GM12878 (cell line): ENCODE measurements at regions not wholly inside any gene's neighbourhood (a gene's known extent, or its start where the extent isn't known, plus 50 kb on each side); places are given as distances from the start of the nearest gene placed in this dataset.

ENCODE experiments used
- ATAC-seq: fragments of 200-7000 bp; cut with Tn5 transposase; 3 replicates; pipeline ENCODE4 v1.9.1; 2020; ENCODE audit warnings: mild to moderate bottlenecking, moderate library complexity
- BruUV-seq: library from RNA; stranded (reverse); fragments of 400-500 nt; replicated peaks from 2 replicates; lab custom pipeline; 2021; lab: Mats Ljungman, UMichigan
- CTCF ChIA-PET: fragments of 300-600 bp; sonication (Branson Sonifier 250); formaldehyde crosslinking; extraction: SDS; loops from one replicate; lab custom pipeline; 2021; ENCODE audit warnings: inconsistent platforms; lab: Yijun Ruan, JAX
- POLR2A ChIA-PET: fragments of 350-600 bp; formaldehyde crosslinking; extraction: SDS; loops from one replicate; lab custom pipeline; 2021; ENCODE audit warnings: inconsistent platforms; lab: Charles Lee
- RAD21 ChIA-PET: fragments of 300-600 bp; sonication (Branson Sonifier 250); formaldehyde crosslinking; loops from one replicate; lab custom pipeline; 2023; ENCODE audit warnings: antibody characterized with exemption; ENCODE audit not compliant: unreplicated experiment; lab: Charles Lee
- SMC1A ChIA-PET: fragments of 300-600 bp; sonication (Branson Sonifier 250); formaldehyde crosslinking; loops from one replicate; lab custom pipeline; 2023; ENCODE audit not compliant: unreplicated experiment, uncharacterized antibody; lab: Charles Lee
- DNase-seq: peaks from one replicate; pipeline ENCODE4 v3.0.0-alpha.2; 2011; ENCODE audit warnings: low read depth, low spot score
- FAIRE-seq: peaks from 3 replicates; lab custom pipeline; 2011; peaks lifted over from hg19 to GRCh38; lab: Jason Lieb, UNC
- H2AFZ ChIP-seq: 2 replicates; pipeline ENCODE4 v1.6.0; 2011; ENCODE audit warnings: low read depth, low read length, control low read depth; ENCODE audit not compliant: control insufficient read depth
- H3K27ac ChIP-seq: 2 replicates; pipeline ENCODE4 v1.5.1; 2011; ENCODE audit warnings: control low read depth; ENCODE audit not compliant: control insufficient read depth, insufficient read depth
- H3K27me3 ChIP-seq, 2 experiments: replicated peaks in 1 of 2; 2 replicates each; pipeline versions ENCODE4 v1.6.0 to v1.6.1; 2011; ENCODE audit warnings: low read length in 1 of 2; ENCODE audit not compliant: control insufficient read depth in 2 of 2, insufficient read depth in 2 of 2
- H3K36me3 ChIP-seq, 2 experiments: 2 replicates each; pipeline ENCODE4 v1.5.1; 2011; ENCODE audit warnings: low read length in 1 of 2; ENCODE audit not compliant: control insufficient read depth in 2 of 2, insufficient read depth in 2 of 2
- H3K4me1 ChIP-seq: 2 replicates; pipeline ENCODE4 v1.6.1; 2011; ENCODE audit warnings: mild to moderate bottlenecking, low read length, moderate library complexity, mixed read lengths; ENCODE audit not compliant: control insufficient read depth, insufficient read depth
- H3K4me2 ChIP-seq: 2 replicates; pipeline ENCODE4 v1.6.0; 2011; ENCODE audit warnings: control low read depth; ENCODE audit not compliant: control insufficient read depth, insufficient read depth
- H3K4me3 ChIP-seq: fragments of 200-600 bp; sonication (generic); 2 replicates; pipeline ENCODE4 v1.5.1; 2016
- H3K79me2 ChIP-seq: 2 replicates; pipeline ENCODE4 v1.6.0; 2011; ENCODE audit warnings: low read length; ENCODE audit not compliant: control insufficient read depth, insufficient read depth
- H3K9ac ChIP-seq: 2 replicates; pipeline ENCODE4 v1.8.0; 2011; ENCODE audit warnings: low read length, control low read depth, mixed read lengths; ENCODE audit not compliant: control insufficient read depth, insufficient read depth
- H3K9me3 ChIP-seq: replicated peaks from 3 replicates; pipeline ENCODE4 v1.5.1; 2011; ENCODE audit warnings: mild to moderate bottlenecking, low read length; ENCODE audit not compliant: control insufficient read depth, insufficient read depth
- H4K20me1 ChIP-seq: 2 replicates; pipeline ENCODE4 v1.6.0; 2011; ENCODE audit not compliant: control insufficient read depth, insufficient read depth
- ASH2L ChIP-seq: fragments of 300-600, 200-600 bp; sonication (generic); IDR thresholded peaks from 2 replicates; pipeline ENCODE4 v1.6.1; 2017; ENCODE audit warnings: low read depth, mild to moderate bottlenecking, borderline replicate concordance
- CBX3 ChIP-seq: fragments of 200-600 bp; sonication (generic); IDR thresholded peaks from 2 replicates; pipeline ENCODE4 v1.6.1; 2016; ENCODE audit warnings: low read depth, borderline replicate concordance
- EGR1 ChIP-seq, 2 experiments: IDR thresholded peaks; 1 replicate in 1 of 2; 2 replicates in 1 of 2; pipeline ENCODE4 v1.6.1; 2011 to 2012; ENCODE audit warnings: low read depth in 2 of 2, low read length in 2 of 2, borderline replicate concordance in 1 of 2, mild to moderate bottlenecking in 1 of 2, moderate library complexity in 1 of 2
- GABPA ChIP-seq: IDR thresholded peaks from 2 replicates; pipeline ENCODE4 v1.6.1; 2014; ENCODE audit warnings: antibody characterized with exemption, low read depth, mild to moderate bottlenecking, inconsistent platforms
- KDM1A ChIP-seq: fragments of 200-600 bp; sonication (generic); IDR thresholded peaks from 2 replicates; pipeline ENCODE4 v1.6.1; 2016; ENCODE audit warnings: borderline replicate concordance
- NR2C1 ChIP-seq: fragments of 450-650 bp; IDR thresholded peaks from 2 replicates; pipeline ENCODE4 v1.6.1; 2017; ENCODE audit warnings: antibody characterized with exemption, mild to moderate bottlenecking, moderate library complexity
- RAD21 ChIP-seq: IDR thresholded peaks from 2 replicates; pipeline ENCODE4 v1.6.1; 2011; ENCODE audit warnings: mild to moderate bottlenecking, low read depth, low read length, moderate library complexity; ENCODE audit not compliant: insufficient read depth
- RB1 ChIP-seq: fragments of 450-650 bp; formaldehyde crosslinking; IDR thresholded peaks from 2 replicates; pipeline ENCODE4 v1.6.1; 2017; ENCODE audit warnings: mild to moderate bottlenecking, borderline replicate concordance
- SREBF1 ChIP-seq: IDR thresholded peaks from 2 replicates; pipeline ENCODE4 v1.6.1; 2012; ENCODE audit warnings: mild to moderate bottlenecking, low read length
- YY1 ChIP-seq: IDR thresholded peaks from 2 replicates; pipeline ENCODE4 v1.6.1; 2011; ENCODE audit warnings: low read depth, mild to moderate bottlenecking, low read length
- ZNF24 ChIP-seq: fragments of 450-650 bp; IDR thresholded peaks from 2 replicates; pipeline ENCODE4 v1.6.1; 2017; ENCODE audit warnings: antibody characterized with exemption, mild to moderate bottlenecking
- WGBS: methylation state at CpG from one replicate; pipeline ENCODE4 v1.1.6; 2016; ENCODE audit warnings: low lambda C conversion rate; ENCODE audit not compliant: insufficient replicate concordance, insufficient coverage; ENCODE audit errors: missing lambda C conversion rate; 5-methylcytosine and 5-hydroxymethylcytosine counted together
- in situ Hi-C: fragments of 300-500 bp; cut with MboI; formaldehyde crosslinking; loops from 9 replicates; pipeline ENCODE4 v1.14.3; 2018; ENCODE audit warnings: mixed read lengths
- intact Hi-C: fragments of 100-400 bp; cut with micrococcal nuclease; formaldehyde crosslinking; loops from one replicate; pipeline ENCODE4 v1.14.2; 2022; ENCODE audit not compliant: unreplicated experiment
- TF ChIP-seq, protein P1 (sequence below): fragments of 450-650 bp; conservative IDR thresholded peaks from 2 replicates; pipeline ENCODE4 v1.6.1; 2017; ENCODE audit warnings: mild to moderate bottlenecking, moderate library complexity
- TF ChIP-seq, protein P2 (sequence below): IDR thresholded peaks from 2 replicates; pipeline ENCODE4 v1.6.1; 2011; ENCODE audit warnings: borderline replicate concordance, low read depth, mild to moderate bottlenecking, moderate library complexity, mixed read lengths, low read length; ENCODE audit not compliant: insufficient read depth; ENCODE audit errors: extremely low read length

DNA sequence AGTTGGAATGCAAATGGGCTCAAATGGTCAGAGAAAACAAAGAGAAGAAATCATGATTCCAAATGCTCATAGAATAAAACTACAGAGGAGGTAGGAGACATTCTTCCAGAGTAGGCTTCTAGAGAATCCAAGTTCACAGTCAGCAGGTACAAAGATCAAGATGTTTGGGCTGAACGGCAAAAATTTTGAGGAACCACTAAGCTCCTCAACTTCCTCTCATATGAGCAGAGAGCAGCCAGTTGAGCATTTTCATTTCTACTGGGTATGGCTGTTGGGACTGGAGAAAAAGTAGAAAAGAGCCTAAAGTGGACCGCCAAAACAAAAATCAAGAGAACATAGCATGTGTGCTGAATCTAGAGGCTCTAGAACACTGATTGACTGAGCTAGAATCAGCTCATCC lies 73.8 kb upstream of the ARID2 start:
- H4K20me1 ChIP-seq, result no peaks in the 10 kb centered on the region

More for the DNA sequence above, 73.8 kb upstream of the ARID2 start:
- Histone ChIP-seq H3K4me2 (no peak overlapping the region), H3K79me2 (no peaks in the 10 kb centered on the region), H3K27ac (no peak overlapping the region), H3K36me3 (no peaks in the 10 kb centered on the region), H3K27me3 (peaks cover 0 to 2% of the 10 kb centered on the region in 2 experiments; a peak in 2 of 4 replicates), H3K9me3 (no peaks in the 10 kb centered on the region; the same call in 2 of the 3 replicates), H3K9ac (no peak overlapping the region), H3K4me3 (no peak overlapping the region), H2AFZ (no peak overlapping the region), H3K4me1 (no peaks in the 10 kb centered on the region)
- in situ Hi-C loops, result no loop called here
- ChIA-PET SMC1A (interaction anchor here (1.1 to 1.9 kb wide), 4 partner anchors 10 to 307 kb away, joined by 3 to 4 read pairs (median 3); no protein-coding TSS in a partner anchor), CTCF (interaction anchor here (0.9 to 1.3 kb wide), 2 partner anchors 68 to 111 kb away, joined by 3 to 6 read pairs; no protein-coding TSS in a partner anchor), RAD21 (no interaction called here), POLR2A (no interaction called here)
- FAIRE-seq (no peak), DNase-seq (no peak), ATAC-seq (no peak)
- TF ChIP-seq RB1 (no peak), GABPA (no peak), YY1 (no peak), RAD21 (no peak), ASH2L (no peak), KDM1A (no peak), CBX3 (no peak), SREBF1 (no peak), ZNF24 (no peak), NR2C1 (no peak), EGR1 (IDR thresholded peaks at IDR 0.05; ENCODE audit: borderline replicate concordance in 1 of 2, low read depth in 2 of 2, low read length in 2 of 2) (no peak)
- TF ChIP-seq, protein P1, sequence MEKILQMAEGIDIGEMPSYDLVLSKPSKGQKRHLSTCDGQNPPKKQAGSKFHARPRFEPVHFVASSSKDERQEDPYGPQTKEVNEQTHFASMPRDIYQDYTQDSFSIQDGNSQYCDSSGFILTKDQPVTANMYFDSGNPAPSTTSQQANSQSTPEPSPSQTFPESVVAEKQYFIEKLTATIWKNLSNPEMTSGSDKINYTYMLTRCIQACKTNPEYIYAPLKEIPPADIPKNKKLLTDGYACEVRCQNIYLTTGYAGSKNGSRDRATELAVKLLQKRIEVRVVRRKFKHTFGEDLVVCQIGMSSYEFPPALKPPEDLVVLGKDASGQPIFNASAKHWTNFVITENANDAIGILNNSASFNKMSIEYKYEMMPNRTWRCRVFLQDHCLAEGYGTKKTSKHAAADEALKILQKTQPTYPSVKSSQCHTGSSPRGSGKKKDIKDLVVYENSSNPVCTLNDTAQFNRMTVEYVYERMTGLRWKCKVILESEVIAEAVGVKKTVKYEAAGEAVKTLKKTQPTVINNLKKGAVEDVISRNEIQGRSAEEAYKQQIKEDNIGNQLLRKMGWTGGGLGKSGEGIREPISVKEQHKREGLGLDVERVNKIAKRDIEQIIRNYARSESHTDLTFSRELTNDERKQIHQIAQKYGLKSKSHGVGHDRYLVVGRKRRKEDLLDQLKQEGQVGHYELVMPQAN, result no peak
- TF ChIP-seq, protein P2, sequence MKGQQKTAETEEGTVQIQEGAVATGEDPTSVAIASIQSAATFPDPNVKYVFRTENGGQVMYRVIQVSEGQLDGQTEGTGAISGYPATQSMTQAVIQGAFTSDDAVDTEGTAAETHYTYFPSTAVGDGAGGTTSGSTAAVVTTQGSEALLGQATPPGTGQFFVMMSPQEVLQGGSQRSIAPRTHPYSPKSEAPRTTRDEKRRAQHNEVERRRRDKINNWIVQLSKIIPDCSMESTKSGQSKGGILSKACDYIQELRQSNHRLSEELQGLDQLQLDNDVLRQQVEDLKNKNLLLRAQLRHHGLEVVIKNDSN, result no peak
- 60% methylated on average over 2 of the region's 2 CpGs for WGBS
- no TSS peak for BruUV-seq
- intact Hi-C loops, result no loop called here
